ENCODE measurements at regions not wholly inside any gene's neighbourhood (a gene's known extent, or its start where the extent isn't known, plus 50 kb on each side); places are given as distances from the start of the nearest gene placed in this dataset.
A peak's percentile ranks its signal among the peaks of the same experiment; 100 is the strongest.
"Not testable (repeated sequence)": the region's sequence is repeated elsewhere in the genome, so short reads cannot be mapped to it uniquely, and the experiment has no call there.

DNA sequence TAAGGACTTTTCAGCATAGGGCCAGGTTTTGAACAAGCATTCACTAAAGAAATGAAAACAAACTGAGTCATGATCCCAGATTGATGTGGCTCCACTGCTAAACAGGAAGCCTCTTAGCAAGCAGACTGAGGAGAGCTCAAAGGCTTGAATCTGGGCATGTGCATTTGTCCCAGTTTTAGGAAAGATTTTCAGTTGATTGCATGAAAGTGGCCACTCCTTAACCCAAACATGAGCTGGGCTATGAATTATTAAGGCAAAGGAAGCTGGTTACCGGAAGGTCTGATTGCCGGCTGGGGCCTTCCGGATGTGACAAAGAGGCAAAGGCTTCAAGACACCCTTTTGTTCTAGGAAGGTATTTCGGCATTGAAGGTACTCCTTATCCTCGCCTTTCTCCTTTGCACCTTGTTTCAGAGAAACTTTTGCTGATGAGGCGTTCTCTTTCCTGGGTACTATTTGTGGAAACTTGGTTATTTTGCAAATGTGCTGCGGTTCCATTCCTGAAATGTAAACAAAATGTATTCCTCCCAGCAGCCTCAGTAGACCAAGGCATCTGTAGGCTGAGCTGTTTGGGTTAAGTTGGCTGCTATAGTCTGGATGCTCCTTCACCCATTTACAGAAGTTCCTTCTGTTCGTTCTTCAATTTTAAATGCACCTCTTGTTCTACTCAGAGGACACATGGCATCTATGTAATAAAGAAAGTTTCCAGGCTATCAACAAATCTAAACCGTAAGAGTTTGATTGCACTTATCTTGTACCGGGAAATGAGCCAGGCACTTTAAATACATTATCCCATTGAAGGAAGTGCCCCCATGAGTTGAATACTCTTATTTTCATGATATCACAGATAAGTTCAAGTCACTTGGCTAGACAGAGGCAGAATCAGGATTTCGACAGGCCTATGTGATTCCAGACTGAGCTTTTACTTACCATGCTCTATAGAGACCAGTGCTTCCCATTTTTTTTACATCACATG is 115.6 kb upstream of the METAP2 start:
- no peak for DNase-seq (ENCODE audit: low read depth)

DNA sequence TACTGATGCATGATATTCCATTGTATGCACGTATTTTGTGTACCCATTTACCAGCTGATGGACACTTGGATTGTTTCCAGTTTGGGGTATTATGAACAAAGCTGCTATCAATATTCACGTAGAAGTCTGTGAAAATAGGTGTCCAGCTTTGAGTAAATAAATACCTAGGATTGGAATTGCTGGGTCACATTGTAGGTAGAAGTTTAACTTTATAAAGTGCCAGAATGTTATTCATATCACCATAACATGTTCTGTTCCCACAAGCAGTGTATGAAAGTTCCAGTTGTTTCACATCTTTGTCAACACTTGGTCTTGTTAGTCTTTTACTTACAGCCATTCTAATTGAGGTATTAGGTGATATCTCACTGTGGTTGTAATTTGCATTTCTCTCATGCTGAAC is 108.0 kb upstream of the METAP2 start:
- DNase-seq (ENCODE audit: low read depth) = no peak

DNA sequence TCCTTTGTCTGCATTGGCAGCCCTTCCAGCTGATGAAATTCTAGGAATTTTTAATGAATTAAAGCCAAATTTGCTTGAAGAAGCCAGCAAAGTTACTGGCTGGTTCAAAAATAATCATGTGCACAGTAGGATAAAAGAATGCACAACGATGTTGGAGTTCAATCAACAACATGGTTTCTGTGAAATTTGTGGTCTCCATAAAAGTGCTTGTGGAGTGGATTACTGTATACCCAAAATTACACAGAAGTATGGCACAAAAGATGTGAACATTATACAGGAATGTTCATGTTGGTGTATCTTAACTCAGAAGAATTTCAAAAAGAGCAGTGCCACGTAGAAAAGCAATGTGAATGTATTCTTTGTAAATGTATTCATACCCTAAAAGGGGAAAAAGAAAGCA is 105.0 kb upstream of the METAP2 start:
- no peak for DNase-seq (ENCODE audit: low read depth)

DNA sequence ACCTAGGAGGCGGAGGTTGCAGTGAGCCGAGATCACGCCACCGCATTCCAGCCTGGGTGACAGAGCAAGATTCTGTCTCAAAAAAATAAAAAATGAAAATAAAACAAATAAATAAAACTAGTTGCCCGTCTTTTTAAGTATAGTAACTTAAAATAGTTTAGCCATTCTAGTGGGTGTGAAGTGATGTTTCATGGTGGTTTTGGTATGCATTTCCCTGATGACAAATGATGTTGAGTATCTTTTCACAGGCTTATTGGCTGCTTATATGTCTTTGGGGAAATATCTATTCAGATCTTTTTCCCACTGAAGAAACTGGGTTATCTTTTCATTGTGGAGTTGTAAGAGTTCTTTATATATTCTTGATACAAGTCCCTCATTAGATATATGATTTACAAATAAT is 102.4 kb upstream of the METAP2 start:
- DNase-seq (ENCODE audit: low read depth) = no peak

DNA sequence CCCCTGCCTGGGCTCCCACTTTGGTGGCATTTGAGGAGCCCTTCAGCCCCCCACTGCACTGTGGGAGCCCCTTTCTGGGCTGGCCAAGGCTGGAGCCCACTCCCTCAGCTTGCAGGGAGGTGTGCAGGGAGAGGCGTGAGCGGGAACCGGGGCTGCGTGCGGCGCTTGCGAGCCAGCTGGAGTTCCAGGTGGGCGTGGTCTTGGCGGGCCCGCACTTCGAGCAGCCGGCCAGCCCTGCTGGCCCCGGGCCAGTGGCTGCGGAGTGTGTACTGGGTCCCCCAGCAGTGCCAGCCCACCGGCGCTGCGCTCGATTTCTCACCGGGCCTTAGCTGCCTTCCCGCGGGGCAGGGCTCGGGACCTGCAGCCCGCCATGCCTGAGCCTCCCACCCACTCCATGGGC is 94.5 kb upstream of the METAP2 start:
- DNase-seq (ENCODE audit: low read depth) = not testable (repeated sequence)

DNA sequence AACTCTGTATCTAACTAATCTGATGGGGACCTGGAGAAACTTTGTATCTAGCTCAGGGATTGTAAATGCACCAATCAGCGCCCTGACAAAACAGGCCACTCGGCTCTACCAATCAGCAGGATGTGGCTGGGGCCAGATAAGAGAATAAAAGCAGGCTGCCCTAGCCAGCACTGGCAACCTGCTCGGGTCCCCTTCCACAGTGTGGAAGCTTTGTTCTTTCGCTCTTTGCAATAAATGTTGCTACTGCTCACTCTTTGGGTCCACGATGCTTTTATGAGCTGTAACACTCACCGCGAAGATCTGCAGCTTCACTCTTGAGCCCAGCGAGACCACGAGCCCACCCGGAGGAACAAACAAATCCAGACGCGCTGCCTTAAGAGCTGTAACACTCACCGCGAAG is 93.6 kb upstream of the METAP2 start:
- not testable (repeated sequence) for DNase-seq (ENCODE audit: low read depth)

DNA sequence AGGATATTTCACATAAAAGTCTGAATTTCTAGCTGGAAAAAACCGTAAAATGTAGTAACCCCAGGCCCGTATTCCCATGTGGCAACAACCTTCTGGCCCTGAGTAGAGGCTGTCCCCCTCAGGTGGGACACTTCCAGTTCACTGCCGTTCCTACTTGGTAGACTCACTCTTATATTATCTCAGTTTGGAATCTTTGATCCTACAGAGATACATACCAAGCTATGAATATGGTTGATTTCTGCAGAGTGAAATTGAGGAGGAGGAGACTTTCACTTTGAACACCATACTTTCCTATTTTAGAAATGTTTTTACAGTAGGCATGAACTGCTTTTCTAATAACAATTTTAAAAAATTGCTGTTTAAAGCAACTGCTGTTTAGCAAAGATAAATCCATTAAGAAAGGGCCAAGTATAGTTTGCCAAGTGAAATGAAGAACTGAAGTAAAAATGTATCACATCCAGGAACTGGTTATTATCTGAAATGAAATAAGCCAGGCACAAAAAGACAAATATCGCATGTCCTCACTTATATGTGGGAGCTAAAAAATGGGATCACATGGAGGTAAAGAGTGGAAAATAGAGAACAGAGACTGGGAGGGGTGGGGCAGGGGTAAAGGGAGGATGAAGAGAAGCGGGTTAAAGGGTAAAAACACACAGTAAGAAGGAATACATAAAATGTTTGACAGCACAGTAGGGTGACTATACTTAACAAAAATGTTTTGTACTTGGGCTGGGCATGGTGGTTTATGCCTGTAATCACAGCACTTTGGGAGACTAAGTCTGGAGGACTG is 92.8 kb upstream of the METAP2 start:
- DNase-seq (ENCODE audit: low read depth) = no peak

DNA sequence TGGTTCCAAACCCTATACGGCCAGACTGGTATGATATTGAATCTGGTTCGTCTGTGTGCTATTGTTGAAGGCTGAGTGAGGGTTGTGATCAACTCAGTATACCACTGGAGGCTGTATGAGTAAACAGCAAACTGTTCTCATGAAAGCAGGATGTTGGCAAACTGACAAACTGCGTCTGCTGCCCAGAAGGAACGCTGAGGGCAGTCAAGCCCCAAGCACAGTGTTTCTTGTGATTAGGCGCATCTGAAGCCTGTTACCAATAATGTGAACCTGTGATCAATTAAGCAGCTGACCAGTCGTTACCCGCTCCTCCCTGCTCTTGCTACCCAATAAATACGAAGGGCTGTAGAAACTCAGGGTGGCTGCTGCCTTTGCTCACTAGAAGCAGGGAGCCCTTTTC is 90.0 kb upstream of the METAP2 start:
- DNase-seq (ENCODE audit: low read depth) = peak; percentile 43

DNA sequence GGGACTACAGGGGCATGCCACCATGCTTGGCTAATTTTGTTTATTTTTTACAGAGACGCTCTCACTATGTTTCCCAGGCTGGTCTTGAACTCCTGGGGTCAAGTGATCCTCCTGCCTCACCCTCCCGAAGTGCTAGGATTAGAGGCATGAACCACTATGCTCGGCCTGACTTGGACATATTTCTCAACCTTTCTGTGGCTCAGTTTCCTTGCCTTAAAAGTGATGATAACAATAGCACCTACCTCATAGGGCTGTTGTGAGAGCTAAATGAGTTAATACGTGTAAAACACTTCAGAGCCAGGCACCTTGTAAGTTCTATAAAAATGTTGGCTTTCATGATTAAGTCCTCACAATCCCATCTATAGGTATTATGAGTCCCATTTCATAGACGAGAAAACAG is 89.2 kb upstream of the METAP2 start:
- no peak for DNase-seq (ENCODE audit: low read depth)

DNA sequence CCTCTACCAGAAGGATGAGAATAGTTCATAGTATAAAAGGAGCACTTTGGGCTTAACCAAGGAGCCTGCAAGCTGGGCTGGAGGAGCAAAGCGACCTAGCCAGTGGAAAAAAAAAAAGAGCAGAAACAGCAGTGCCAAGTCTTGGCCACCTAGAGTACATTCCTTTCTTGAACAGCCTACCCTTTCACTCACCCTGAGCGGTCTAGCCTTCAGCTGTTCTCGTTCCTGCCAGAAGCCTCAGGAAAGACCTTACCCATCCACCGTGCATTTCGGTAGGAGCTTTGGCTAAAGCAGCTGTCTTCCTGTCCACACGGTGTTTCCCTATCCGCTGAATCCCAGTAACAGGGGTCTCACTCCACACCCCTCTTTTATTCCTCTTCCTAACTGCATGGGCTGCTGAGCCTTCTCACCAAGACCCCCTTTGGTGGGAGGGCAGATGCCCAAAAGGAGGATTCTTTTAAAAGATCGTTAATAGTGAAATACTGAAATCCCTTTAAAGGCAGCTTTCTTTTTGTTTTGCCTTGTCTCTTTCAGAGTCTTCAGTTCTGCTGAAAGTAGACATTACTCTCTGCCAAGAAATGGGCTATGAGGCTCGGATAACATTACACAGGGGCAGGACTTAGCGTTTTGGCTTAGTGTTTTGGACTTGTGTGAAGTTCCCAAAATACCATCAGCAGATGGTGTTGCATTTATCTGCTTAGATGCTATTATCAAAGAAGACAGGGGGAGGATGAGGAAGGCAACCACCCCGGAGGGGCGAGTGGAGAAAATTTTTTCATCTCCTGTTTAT is 88.5 kb upstream of the METAP2 start:
- DNase-seq (ENCODE audit: low read depth) = peak; percentile 98

DNA sequence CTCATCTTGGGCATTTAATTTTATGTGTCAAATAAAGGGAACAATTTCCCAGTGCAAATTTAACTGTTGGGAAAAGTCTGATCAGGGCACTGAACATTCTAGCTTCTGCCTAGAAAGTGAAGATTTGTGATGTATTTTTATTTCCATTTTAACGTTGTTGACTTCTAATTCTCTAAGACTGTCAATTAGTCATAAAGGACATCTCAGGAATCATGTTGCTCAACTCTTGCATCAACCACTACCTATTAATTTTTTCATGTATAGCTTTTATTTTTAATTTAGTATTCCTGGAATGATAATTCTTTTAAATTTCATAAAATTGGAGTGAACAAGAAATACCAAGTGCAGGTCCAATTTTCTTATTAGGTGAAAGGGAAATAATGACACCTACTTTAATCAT is 87.9 kb upstream of the METAP2 start:
- DNase-seq (ENCODE audit: low read depth) = no peak

DNA sequence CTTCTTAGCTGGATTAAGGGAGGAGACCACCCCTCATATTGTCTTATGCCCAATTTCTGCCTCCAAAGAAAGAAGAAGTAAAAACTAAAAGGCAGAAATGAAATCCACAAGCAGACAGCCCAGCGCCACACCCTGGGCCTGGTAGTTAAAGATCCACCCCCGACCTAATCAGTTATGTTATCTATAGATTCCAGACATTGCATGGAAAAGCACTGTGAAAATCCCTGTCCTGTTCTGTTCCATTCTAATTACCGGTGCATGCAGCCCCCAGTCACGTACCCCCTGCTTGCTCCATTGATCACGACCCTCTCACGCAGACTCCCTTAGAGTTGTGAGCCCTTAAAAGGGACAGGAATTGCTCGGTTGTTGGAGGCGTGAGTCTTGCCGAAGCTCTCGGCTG is 85.7 kb upstream of the METAP2 start:
- not testable (repeated sequence) for DNase-seq (ENCODE audit: low read depth)

DNA sequence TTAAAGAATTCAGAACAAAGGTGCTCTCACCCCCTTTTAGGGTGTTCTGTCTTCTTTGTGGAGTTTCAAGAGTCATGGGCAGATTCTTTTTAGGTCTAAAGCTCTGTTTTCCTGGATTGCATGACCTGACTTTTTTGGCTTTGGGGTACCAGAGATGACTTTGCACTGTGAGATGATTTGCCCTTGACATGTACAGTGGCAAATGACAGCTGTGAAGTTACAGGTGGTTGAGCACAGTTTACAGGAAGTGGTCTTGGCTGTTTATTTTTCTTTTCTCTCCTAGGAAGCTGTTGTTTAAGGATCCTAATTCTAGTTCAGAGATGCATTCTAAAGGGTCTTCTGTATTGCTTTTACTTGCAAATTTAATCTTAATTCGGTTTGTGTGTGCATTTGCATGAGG is 83.8 kb upstream of the METAP2 start:
- DNase-seq (ENCODE audit: low read depth) = no peak

DNA sequence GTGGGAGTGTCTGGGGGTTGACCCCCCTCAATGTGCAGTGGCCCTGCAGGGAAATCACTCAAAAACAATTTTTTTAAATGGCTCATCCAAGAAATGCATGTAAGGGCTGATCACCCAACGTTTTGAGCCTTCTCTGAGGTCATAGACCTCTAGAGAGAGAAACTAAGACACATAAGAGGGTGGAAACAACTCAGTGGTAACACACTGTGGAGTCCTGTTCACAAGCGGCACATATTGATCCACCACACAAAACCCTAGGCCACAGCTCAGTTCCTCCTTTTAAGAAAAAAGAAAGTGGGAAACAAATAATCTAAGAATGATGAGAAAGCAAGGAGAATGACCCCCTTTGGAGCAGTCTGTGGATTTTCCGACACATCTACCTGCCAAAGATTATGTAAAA is 83.0 kb upstream of the METAP2 start:
- DNase-seq (ENCODE audit: low read depth) = no peak

DNA sequence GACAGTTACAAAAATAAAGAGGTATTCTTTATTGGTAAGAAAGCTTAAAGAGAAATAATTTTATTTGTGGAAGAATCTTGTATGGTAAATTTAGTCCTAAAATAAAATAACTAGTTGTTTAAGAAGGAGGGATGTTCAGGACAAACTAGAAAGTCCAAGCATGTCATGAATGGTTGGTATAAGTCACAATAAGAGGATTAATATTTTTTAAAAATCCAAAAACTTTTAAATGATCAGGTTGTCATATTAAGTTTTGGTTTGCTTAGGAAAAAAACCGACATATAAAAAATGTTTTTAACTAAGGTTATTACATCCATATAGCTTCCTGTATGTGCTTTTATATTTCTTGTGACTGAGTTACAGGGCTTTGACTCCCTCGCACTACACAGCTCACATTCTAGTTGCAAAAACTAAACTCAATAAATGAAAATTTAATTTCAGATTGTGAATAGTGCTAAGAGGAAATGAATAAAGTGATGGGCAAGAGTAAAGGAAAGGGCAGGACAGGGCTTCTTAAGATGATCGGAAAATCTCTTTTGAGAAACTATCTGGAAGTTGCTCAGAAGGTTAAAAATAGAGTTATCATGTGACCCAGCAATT is 80.7 kb upstream of the METAP2 start:
- DNase-seq (ENCODE audit: low read depth) = no peak

DNA sequence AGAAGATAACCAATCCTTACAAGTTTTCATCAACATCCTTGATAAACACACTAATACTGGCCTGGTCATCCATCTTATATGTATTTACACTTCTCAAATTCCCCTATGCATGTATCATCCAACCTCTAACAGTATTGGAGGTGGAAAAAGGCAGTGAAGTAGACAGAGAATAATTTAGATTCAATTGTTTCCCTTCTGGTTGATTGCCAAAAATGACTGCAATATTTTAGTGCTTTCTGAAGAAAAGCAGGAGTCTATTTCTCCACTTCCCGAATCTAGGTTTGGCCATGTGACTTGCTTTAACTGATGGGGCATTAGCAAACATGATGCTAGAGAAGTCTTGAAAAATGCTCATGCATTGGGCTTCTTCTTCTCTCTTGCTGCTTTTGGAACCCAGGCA is 78.3 kb upstream of the METAP2 start:
- DNase-seq (ENCODE audit: low read depth) = no peak

DNA sequence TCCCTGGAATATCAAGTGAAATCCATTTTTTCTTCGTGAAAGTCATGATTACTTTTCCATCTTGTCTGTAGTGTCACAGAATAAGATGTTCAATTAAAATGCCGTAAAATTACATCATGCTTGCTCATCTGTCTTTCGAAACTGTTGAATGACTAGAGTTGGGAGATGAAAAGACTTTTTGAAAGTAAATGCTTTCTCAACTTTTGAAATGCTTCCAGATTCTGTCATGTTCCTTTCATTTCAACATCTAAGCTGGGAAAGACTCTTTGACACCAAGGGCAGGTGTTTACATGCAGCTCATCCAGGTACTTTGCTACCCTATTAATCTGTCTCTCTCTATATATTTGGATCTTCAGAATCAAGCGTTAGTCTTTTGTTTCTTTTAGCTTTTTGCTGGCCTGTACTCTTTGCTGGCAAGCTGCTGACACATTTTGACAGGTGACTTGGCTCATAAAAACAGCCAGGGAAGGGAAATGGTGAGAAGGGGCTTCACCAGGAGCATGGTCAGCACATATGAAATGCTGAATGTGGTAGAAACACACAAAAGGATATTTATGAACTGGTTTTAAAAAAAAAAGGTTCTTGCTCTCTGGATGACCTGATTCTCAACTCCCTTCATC is 77.0 kb upstream of the METAP2 start:
- peak; percentile 41 for DNase-seq (ENCODE audit: low read depth)

DNA sequence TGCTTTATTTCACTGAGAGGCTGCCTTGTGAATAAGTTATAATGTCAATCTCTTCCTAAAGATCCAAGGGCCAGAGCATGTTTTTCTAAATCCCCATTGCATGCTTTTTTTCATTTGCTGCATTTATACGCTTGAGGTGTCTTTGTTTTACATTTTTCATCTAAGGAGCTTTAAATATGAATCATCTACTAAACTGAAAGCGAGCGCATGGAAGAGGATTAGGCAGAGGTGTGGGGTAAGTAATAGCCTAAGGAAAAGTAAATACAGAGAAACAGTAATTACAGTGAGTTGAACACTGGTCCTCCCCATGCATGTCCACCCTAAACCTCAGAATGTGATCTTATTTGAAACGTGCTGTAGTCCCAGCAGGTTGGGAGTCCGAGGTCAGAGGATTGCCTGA is 76.4 kb upstream of the METAP2 start:
- no peak for DNase-seq (ENCODE audit: low read depth)

DNA sequence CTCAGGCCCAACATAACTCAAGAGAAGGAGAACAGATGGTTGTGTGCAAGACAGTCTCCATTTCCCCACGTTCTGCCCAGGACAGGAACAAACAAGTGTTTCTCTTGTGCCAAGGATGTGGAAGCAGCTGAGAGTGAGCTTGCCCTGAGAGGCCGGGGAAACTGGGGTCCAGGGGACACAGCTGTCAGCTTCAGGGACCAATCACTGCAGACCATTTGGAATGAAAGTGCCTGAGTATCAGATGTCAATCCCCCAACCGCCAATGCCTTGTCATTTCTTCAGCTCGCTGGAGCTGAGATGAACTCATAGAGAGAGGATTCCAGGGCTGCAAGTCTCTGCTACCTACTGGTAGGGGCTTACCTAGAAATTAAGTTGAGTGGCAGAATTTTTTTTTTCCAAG is 71.9 kb upstream of the METAP2 start:
- DNase-seq (ENCODE audit: low read depth) = peak; percentile 36

DNA sequence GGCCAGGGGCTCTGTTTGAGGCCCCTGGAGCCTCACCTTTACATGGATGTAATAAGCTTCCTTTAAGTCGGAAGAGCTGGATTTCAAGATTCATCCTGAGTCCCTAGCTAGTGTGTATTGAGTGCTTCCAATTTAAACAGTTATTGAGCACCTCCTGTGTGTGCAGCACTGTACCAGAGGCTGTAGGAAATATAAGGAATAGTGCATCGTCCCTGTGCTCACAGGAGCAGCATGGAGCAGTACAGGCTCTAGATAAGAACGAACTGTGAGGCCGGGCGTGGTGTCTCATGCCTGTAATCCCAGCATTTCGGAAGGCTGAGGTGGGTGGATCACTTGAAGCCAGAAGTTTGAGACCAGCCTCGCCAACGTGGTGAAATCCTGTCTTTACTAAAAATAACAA is 65.8 kb upstream of the METAP2 start:
- no peak for DNase-seq (ENCODE audit: low read depth)

DNA sequence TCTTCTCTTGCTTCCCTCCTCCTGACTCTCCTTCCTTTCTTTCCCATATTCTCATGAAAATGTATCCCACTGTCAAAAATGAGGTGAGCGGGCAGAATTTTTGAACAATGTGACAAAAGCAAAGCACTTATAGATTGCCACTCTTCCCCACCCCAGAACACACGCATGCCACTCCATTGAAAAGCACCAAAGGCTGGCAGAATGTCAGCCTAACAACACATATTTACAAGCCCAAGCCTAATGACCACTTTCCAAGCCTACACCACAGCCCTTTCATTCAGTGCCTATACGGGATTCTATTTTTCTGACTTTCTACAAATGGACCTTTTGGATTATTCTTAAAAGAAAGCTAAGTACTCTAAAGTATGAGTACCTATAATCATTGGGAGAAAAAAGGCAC is 62.9 kb upstream of the METAP2 start:
- no peak for DNase-seq (ENCODE audit: low read depth)
